ENCODE measurements at regions not wholly inside any gene's neighbourhood (a gene's known extent, or its start where the extent isn't known, plus 50 kb on each side); places are given as distances from the start of the nearest gene placed in this dataset.

DNA sequence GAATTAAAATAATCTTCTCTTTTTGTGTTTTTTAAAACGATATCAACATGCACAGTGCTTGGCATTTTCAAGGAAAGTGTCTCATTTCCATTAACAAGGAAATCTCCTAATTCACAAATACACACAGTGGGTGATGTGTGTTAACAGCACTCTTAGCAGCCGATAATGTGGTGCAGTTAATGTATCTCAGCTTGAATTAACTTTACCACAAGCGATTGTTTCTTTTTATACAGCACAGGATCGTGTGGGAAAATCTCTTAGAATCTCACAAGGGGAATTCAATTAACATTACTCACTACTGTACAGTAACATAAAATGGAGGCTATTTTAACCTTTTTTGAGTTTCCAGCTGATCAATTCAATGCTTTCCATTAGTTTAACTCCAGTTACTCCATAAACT is 1841.9 kb downstream of the STIM2 start:
- TF ChIP-seq, protein P1, sequence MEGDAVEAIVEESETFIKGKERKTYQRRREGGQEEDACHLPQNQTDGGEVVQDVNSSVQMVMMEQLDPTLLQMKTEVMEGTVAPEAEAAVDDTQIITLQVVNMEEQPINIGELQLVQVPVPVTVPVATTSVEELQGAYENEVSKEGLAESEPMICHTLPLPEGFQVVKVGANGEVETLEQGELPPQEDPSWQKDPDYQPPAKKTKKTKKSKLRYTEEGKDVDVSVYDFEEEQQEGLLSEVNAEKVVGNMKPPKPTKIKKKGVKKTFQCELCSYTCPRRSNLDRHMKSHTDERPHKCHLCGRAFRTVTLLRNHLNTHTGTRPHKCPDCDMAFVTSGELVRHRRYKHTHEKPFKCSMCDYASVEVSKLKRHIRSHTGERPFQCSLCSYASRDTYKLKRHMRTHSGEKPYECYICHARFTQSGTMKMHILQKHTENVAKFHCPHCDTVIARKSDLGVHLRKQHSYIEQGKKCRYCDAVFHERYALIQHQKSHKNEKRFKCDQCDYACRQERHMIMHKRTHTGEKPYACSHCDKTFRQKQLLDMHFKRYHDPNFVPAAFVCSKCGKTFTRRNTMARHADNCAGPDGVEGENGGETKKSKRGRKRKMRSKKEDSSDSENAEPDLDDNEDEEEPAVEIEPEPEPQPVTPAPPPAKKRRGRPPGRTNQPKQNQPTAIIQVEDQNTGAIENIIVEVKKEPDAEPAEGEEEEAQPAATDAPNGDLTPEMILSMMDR (IDR thresholded peaks at IDR 0.05) = no peak
- TF ChIP-seq POLR2A (IDR thresholded peaks at IDR 0.05) = no peak
